ENCODE measurements at regions not wholly inside any gene's neighbourhood (a gene's known extent, or its start where the extent isn't known, plus 50 kb on each side); places are given as distances from the start of the nearest gene placed in this dataset.

GRCh38 chr22:27057717-27058116 lies 400.3 kb downstream of the MIAT start:
- Histone ChIP-seq H3K9me3 (ENCODE audit: control insufficient read depth in 2 of 3, insufficient read depth in 1 of 3, low read length in 3 of 3) (no peaks in the 10 kb centered on the region), H3K27ac (ENCODE audit: low read depth in 2 of 2, low read length in 2 of 2) (no peak overlapping the region), H3K27me3 (ENCODE audit: control insufficient read depth, insufficient read depth, low read length) (no peaks in the 10 kb centered on the region), H3K4me1 (ENCODE audit: control insufficient read depth in 2 of 3, insufficient read depth in 2 of 3, low read depth in 1 of 3, low read length in 3 of 3) (no peaks in the 10 kb centered on the region), H3K36me3 (ENCODE audit: control insufficient read depth in 2 of 3, insufficient read depth in 3 of 3, low read length in 3 of 3) (no peaks in the 10 kb centered on the region), H3K4me3 (ENCODE audit: low read length in 3 of 3) (no peak overlapping the region), H3K9ac (ENCODE audit: low read length in 3 of 3) (no peak overlapping the region)
- FAIRE-seq (no peak), DNase-seq (no peak)
- intact Hi-C loops (cut with DNase I): no loop called here
- TF ChIP-seq CTCF (IDR thresholded peaks at IDR 0.05; ENCODE audit: borderline replicate concordance, extremely low read depth, insufficient read depth): no peak

- DNase-seq: no peak
Observed at GRCh38 chr22:27060190-27060589, 402.8 kb downstream of the MIAT start.

GRCh38 chr22:27062910-27063309 lies 405.5 kb downstream of the MIAT start:
- intact Hi-C loops (cut with DNase I): no loop called here
- no peak overlapping the region for H3K9ac ChIP-seq (ENCODE audit: low read length in 3 of 3)
- no peaks in the 10 kb centered on the region for H3K36me3 ChIP-seq (ENCODE audit: control insufficient read depth in 2 of 3, insufficient read depth in 3 of 3, low read length in 3 of 3)
- no peaks in the 10 kb centered on the region for H3K27me3 ChIP-seq (ENCODE audit: control insufficient read depth, insufficient read depth, low read length)
- no peak for FAIRE-seq
- no peak for DNase-seq
- no peaks in the 10 kb centered on the region for H3K9me3 ChIP-seq (ENCODE audit: control insufficient read depth in 2 of 3, insufficient read depth in 1 of 3, low read length in 3 of 3)
- no peak overlapping the region for H3K4me3 ChIP-seq (ENCODE audit: low read length in 3 of 3)
- H3K27ac ChIP-seq (ENCODE audit: low read depth in 2 of 2, low read length in 2 of 2): no peak overlapping the region
- H3K4me1 ChIP-seq (ENCODE audit: control insufficient read depth in 2 of 3, insufficient read depth in 2 of 3, low read depth in 1 of 3, low read length in 3 of 3): no peaks in the 10 kb centered on the region
- no peak for TF ChIP-seq CTCF (IDR thresholded peaks at IDR 0.05; ENCODE audit: borderline replicate concordance, extremely low read depth, insufficient read depth)

More at GRCh38 chr22:27060190-27060589, 402.8 kb downstream of the MIAT start:
- FAIRE-seq: no peak
- H3K9me3 ChIP-seq (ENCODE audit: control insufficient read depth in 2 of 3, insufficient read depth in 1 of 3, low read length in 3 of 3): no peaks in the 10 kb centered on the region
- H3K36me3 ChIP-seq (ENCODE audit: control insufficient read depth in 2 of 3, insufficient read depth in 3 of 3, low read length in 3 of 3): no peaks in the 10 kb centered on the region
- no peak for TF ChIP-seq CTCF (IDR thresholded peaks at IDR 0.05; ENCODE audit: borderline replicate concordance, extremely low read depth, insufficient read depth)
- H3K9ac ChIP-seq (ENCODE audit: low read length in 3 of 3): no peak overlapping the region
- intact Hi-C loops (cut with DNase I): no loop called here
- no peaks in the 10 kb centered on the region for H3K27me3 ChIP-seq (ENCODE audit: control insufficient read depth, insufficient read depth, low read length)
- no peaks in the 10 kb centered on the region for H3K4me1 ChIP-seq (ENCODE audit: control insufficient read depth in 2 of 3, insufficient read depth in 2 of 3, low read depth in 1 of 3, low read length in 3 of 3)
- no peak overlapping the region for H3K27ac ChIP-seq (ENCODE audit: low read depth in 2 of 2, low read length in 2 of 2)
- no peak overlapping the region for H3K4me3 ChIP-seq (ENCODE audit: low read length in 3 of 3)

GRCh38 chr22:27063406-27063805 lies 406.0 kb downstream of the MIAT start:
- no peaks in the 10 kb centered on the region for H3K4me1 ChIP-seq (ENCODE audit: control insufficient read depth in 2 of 3, insufficient read depth in 2 of 3, low read depth in 1 of 3, low read length in 3 of 3)
- no peak overlapping the region for H3K4me3 ChIP-seq (ENCODE audit: low read length in 3 of 3)
- no peak overlapping the region for H3K9ac ChIP-seq (ENCODE audit: low read length in 3 of 3)
- no peak for TF ChIP-seq CTCF (IDR thresholded peaks at IDR 0.05; ENCODE audit: borderline replicate concordance, extremely low read depth, insufficient read depth)
- intact Hi-C loops (cut with DNase I): no loop called here
- H3K27ac ChIP-seq (ENCODE audit: low read depth in 2 of 2, low read length in 2 of 2): no peak overlapping the region
- FAIRE-seq (no peak), DNase-seq (peak in 3 of 5 donors; percentile 23 to 59 (median 36))
- H3K27me3 ChIP-seq (ENCODE audit: control insufficient read depth, insufficient read depth, low read length): no peaks in the 10 kb centered on the region
- H3K36me3 ChIP-seq (ENCODE audit: control insufficient read depth in 2 of 3, insufficient read depth in 3 of 3, low read length in 3 of 3): no peaks in the 10 kb centered on the region
- H3K9me3 ChIP-seq (ENCODE audit: control insufficient read depth in 2 of 3, insufficient read depth in 1 of 3, low read length in 3 of 3): no peaks in the 10 kb centered on the region

Measured in kidney (tissue), 13 donors.